A673 (cell line): ENCODE measurements at regions not wholly inside any gene's neighbourhood (a gene's known extent, or its start where the extent isn't known, plus 50 kb on each side); places are given as distances from the start of the nearest gene placed in this dataset.

Source experiments
- CTCF ChIP-seq: fragments of 300-800, 200-600 bp; sonication (generic); conservative IDR thresholded peaks from 2 replicates; pipeline ENCODE4 v1.5.1; 2017; ENCODE audit warnings: low read depth, mild to moderate bottlenecking, antibody characterized with exemption, low read length, moderate library complexity, mixed read lengths
- EZH2 ChIP-seq: fragments of 200-600 bp; sonication (generic); IDR thresholded peaks from 2 replicates; pipeline ENCODE4 v1.6.1; 2017; ENCODE audit warnings: borderline replicate concordance, low read depth, mild to moderate bottlenecking, mixed read lengths, antibody characterized with exemption, low read length; ENCODE audit not compliant: poor library complexity, severe bottlenecking

GRCh38 chr6:105487040-105487790 lies 84.3 kb upstream of the PREP start:
- TF ChIP-seq CTCF (no peak), EZH2 (no peak)
